ENCODE measurements at regions not wholly inside any gene's neighbourhood (a gene's known extent, or its start where the extent isn't known, plus 50 kb on each side); places are given as distances from the start of the nearest gene placed in this dataset.

GRCh38 chr4:82126512-82127040 lies 247.2 kb downstream of the HNRNPD start:
- TF ChIP-seq, protein P1, sequence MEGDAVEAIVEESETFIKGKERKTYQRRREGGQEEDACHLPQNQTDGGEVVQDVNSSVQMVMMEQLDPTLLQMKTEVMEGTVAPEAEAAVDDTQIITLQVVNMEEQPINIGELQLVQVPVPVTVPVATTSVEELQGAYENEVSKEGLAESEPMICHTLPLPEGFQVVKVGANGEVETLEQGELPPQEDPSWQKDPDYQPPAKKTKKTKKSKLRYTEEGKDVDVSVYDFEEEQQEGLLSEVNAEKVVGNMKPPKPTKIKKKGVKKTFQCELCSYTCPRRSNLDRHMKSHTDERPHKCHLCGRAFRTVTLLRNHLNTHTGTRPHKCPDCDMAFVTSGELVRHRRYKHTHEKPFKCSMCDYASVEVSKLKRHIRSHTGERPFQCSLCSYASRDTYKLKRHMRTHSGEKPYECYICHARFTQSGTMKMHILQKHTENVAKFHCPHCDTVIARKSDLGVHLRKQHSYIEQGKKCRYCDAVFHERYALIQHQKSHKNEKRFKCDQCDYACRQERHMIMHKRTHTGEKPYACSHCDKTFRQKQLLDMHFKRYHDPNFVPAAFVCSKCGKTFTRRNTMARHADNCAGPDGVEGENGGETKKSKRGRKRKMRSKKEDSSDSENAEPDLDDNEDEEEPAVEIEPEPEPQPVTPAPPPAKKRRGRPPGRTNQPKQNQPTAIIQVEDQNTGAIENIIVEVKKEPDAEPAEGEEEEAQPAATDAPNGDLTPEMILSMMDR (IDR thresholded peaks at IDR 0.05): no peak
- no peak for TF ChIP-seq POLR2A (IDR thresholded peaks at IDR 0.05)
